ENCODE measurements at regions not wholly inside any gene's neighbourhood (a gene's known extent, or its start where the extent isn't known, plus 50 kb on each side); places are given as distances from the start of the nearest gene placed in this dataset.

DNA sequence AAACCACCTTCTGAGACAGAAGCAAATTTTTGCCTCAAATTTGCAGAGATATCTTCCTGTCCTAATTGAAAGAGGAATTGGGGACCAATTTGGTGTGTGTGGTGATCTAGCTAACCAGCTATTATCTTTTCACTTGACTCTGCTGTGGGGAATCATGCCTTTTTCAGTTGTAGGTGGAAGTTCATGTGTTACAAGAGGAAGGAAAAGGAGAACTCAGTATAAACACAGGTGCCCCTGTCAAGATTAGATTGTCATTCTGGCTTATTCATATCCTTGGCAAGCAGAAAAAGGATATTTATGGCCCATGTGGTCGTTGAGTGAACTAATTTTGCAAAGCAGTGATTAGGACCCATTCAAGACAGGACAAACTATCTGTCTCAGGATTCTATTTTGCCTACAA is 336.8 kb upstream of the SLC30A5 start:
- Histone ChIP-seq H3K27ac (ENCODE audit: low read length) (no peak overlapping the region), H3K36me3 (ENCODE audit: control insufficient read depth, insufficient read depth, low read length) (no peaks in the 10 kb centered on the region), H3K4me1 (ENCODE audit: control insufficient read depth, insufficient read depth, low read length) (no peaks in the 10 kb centered on the region), H3K9me3 (ENCODE audit: control insufficient read depth, insufficient read depth, low read length) (no peaks in the 10 kb centered on the region), H3K4me3 (ENCODE audit: low read length) (no peak overlapping the region), H3K27me3 (ENCODE audit: control insufficient read depth, insufficient read depth, low read length) (no peaks in the 10 kb centered on the region)
- DNase-seq (ENCODE audit: low read depth, low spot score): no peak
- WGBS (ENCODE audit: insufficient coverage, insufficient read length): no CpG with 5 or more reads among the region's 1 CpG

- no peaks in the 10 kb centered on the region for H3K36me3 ChIP-seq (ENCODE audit: control insufficient read depth, insufficient read depth, low read length)
- H3K4me3 ChIP-seq (ENCODE audit: low read length): no peak overlapping the region
- no peak for DNase-seq (ENCODE audit: low read depth, low spot score)
- no peaks in the 10 kb centered on the region for H3K4me1 ChIP-seq (ENCODE audit: control insufficient read depth, insufficient read depth, low read length)
- no peaks in the 10 kb centered on the region for H3K9me3 ChIP-seq (ENCODE audit: control insufficient read depth, insufficient read depth, low read length)
- no peaks in the 10 kb centered on the region for H3K27me3 ChIP-seq (ENCODE audit: control insufficient read depth, insufficient read depth, low read length)
- WGBS (ENCODE audit: insufficient coverage, insufficient read length): no CpG with 5 or more reads among the region's 1 CpG
- H3K27ac ChIP-seq (ENCODE audit: low read length): no peak overlapping the region
Observed at GRCh38 chr5:68757626-68758212, 336.1 kb upstream of the SLC30A5 start.

GRCh38 chr5:68759593-68759992 is 334.2 kb upstream of the SLC30A5 start:
- WGBS (ENCODE audit: insufficient coverage, insufficient read length): 100% methylated on average over 1 of the region's 5 CpGs
- Histone ChIP-seq H3K4me3 (ENCODE audit: low read length) (no peak overlapping the region), H3K27me3 (ENCODE audit: control insufficient read depth, insufficient read depth, low read length) (no peaks in the 10 kb centered on the region), H3K9me3 (ENCODE audit: control insufficient read depth, insufficient read depth, low read length) (no peaks in the 10 kb centered on the region), H3K36me3 (ENCODE audit: control insufficient read depth, insufficient read depth, low read length) (no peaks in the 10 kb centered on the region), H3K4me1 (ENCODE audit: control insufficient read depth, insufficient read depth, low read length) (no peaks in the 10 kb centered on the region), H3K27ac (ENCODE audit: low read length) (no peak overlapping the region)
- no peak for DNase-seq (ENCODE audit: low read depth, low spot score)

DNA sequence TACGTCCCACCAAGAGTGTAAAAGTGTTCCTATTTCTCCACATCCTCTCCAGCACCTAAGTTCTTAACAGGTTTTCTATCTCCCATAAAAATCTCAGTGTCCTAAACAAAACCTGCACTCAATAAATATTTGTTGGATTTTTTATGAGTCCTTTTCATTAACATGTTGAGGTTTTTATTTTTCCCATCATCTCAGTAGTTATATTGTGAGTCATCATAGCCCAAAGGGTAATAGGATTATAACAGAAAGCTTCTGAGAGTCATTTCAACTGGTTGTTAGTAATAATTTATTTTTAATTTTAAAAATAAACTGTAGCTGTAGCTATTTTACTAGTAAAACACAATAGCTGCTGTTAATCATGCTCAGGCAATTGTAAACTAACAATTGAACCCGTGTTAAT is 331.6 kb upstream of the SLC30A5 start:
- Histone ChIP-seq H3K27me3 (ENCODE audit: control insufficient read depth, insufficient read depth, low read length) (no peaks in the 10 kb centered on the region), H3K4me1 (ENCODE audit: control insufficient read depth, insufficient read depth, low read length) (no peaks in the 10 kb centered on the region), H3K27ac (ENCODE audit: low read length) (no peak overlapping the region), H3K36me3 (ENCODE audit: control insufficient read depth, insufficient read depth, low read length) (no peaks in the 10 kb centered on the region), H3K4me3 (ENCODE audit: low read length) (no peak overlapping the region), H3K9me3 (ENCODE audit: control insufficient read depth, insufficient read depth, low read length) (no peaks in the 10 kb centered on the region)
- no CpG with 5 or more reads among the region's 2 CpGs for WGBS (ENCODE audit: insufficient coverage, insufficient read length)
- no peak for DNase-seq (ENCODE audit: low read depth, low spot score)

GRCh38 chr5:68766952-68767464 is 326.8 kb upstream of the SLC30A5 start:
- Histone ChIP-seq H3K27ac (ENCODE audit: low read length) (no peak overlapping the region), H3K36me3 (ENCODE audit: control insufficient read depth, insufficient read depth, low read length) (no peaks in the 10 kb centered on the region), H3K4me1 (ENCODE audit: control insufficient read depth, insufficient read depth, low read length) (no peaks in the 10 kb centered on the region), H3K4me3 (ENCODE audit: low read length) (no peak overlapping the region), H3K9me3 (ENCODE audit: control insufficient read depth, insufficient read depth, low read length) (no peaks in the 10 kb centered on the region), H3K27me3 (ENCODE audit: control insufficient read depth, insufficient read depth, low read length) (no peaks in the 10 kb centered on the region)
- WGBS (ENCODE audit: insufficient coverage, insufficient read length): no CpG with 5 or more reads among the region's 4 CpGs
- no peak for DNase-seq (ENCODE audit: low read depth, low spot score)

DNA sequence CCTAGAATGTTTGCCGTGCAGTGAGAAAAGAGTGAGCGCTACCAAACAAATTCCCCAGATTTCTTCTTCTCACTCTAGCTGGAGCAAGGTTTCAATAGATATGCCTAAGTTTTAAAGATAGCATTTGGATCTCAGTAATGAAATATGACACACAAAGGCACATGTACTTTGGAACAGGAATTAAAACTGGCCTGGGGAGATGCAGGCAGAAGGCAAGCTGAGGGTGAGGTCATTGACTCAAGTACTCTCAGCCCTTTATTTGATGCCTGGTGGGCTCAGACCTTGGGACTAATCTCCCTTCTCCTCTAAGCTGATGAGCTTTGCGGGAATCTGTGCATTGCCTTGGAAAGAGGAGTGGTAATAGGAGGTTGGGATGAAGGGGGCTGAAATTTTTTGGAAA is 323.3 kb upstream of the SLC30A5 start:
- no peak overlapping the region for H3K27ac ChIP-seq (ENCODE audit: low read length)
- no peaks in the 10 kb centered on the region for H3K36me3 ChIP-seq (ENCODE audit: control insufficient read depth, insufficient read depth, low read length)
- no peaks in the 10 kb centered on the region for H3K27me3 ChIP-seq (ENCODE audit: control insufficient read depth, insufficient read depth, low read length)
- no peaks in the 10 kb centered on the region for H3K4me1 ChIP-seq (ENCODE audit: control insufficient read depth, insufficient read depth, low read length)
- DNase-seq (ENCODE audit: low read depth, low spot score): no peak
- no peak overlapping the region for H3K4me3 ChIP-seq (ENCODE audit: low read length)
- WGBS (ENCODE audit: insufficient coverage, insufficient read length): no CpG with 5 or more reads among the region's 3 CpGs
- no peaks in the 10 kb centered on the region for H3K9me3 ChIP-seq (ENCODE audit: control insufficient read depth, insufficient read depth, low read length)

GRCh38 chr5:68771221-68771620 is 322.6 kb upstream of the SLC30A5 start:
- WGBS (ENCODE audit: insufficient coverage, insufficient read length): no CpG with 5 or more reads among the region's 4 CpGs
- Histone ChIP-seq H3K27me3 (ENCODE audit: control insufficient read depth, insufficient read depth, low read length) (no peaks in the 10 kb centered on the region), H3K4me1 (ENCODE audit: control insufficient read depth, insufficient read depth, low read length) (no peaks in the 10 kb centered on the region), H3K4me3 (ENCODE audit: low read length) (no peak overlapping the region), H3K36me3 (ENCODE audit: control insufficient read depth, insufficient read depth, low read length) (no peaks in the 10 kb centered on the region), H3K27ac (ENCODE audit: low read length) (no peak overlapping the region), H3K9me3 (ENCODE audit: control insufficient read depth, insufficient read depth, low read length) (no peaks in the 10 kb centered on the region)
- DNase-seq (ENCODE audit: low read depth, low spot score): no peak

- no peaks in the 10 kb centered on the region for H3K27me3 ChIP-seq (ENCODE audit: control insufficient read depth, insufficient read depth, low read length)
- no peak overlapping the region for H3K4me3 ChIP-seq (ENCODE audit: low read length)
- H3K4me1 ChIP-seq (ENCODE audit: control insufficient read depth, insufficient read depth, low read length): no peaks in the 10 kb centered on the region
- no peaks in the 10 kb centered on the region for H3K9me3 ChIP-seq (ENCODE audit: control insufficient read depth, insufficient read depth, low read length)
- no peaks in the 10 kb centered on the region for H3K36me3 ChIP-seq (ENCODE audit: control insufficient read depth, insufficient read depth, low read length)
- no peak for DNase-seq (ENCODE audit: low read depth, low spot score)
- H3K27ac ChIP-seq (ENCODE audit: low read length): no peak overlapping the region
- no CpG with 5 or more reads among the region's 3 CpGs for WGBS (ENCODE audit: insufficient coverage, insufficient read length)
Observed at GRCh38 chr5:68771732-68772131, 322.1 kb upstream of the SLC30A5 start.

GRCh38 chr5:68776381-68776780 is 317.4 kb upstream of the SLC30A5 start:
- Histone ChIP-seq H3K9me3 (ENCODE audit: control insufficient read depth, insufficient read depth, low read length) (no peaks in the 10 kb centered on the region), H3K36me3 (ENCODE audit: control insufficient read depth, insufficient read depth, low read length) (no peaks in the 10 kb centered on the region), H3K4me1 (ENCODE audit: control insufficient read depth, insufficient read depth, low read length) (no peaks in the 10 kb centered on the region), H3K27me3 (ENCODE audit: control insufficient read depth, insufficient read depth, low read length) (no peaks in the 10 kb centered on the region), H3K27ac (ENCODE audit: low read length) (no peak overlapping the region), H3K4me3 (ENCODE audit: low read length) (no peak overlapping the region)
- no CpG with 5 or more reads among the region's 3 CpGs for WGBS (ENCODE audit: insufficient coverage, insufficient read length)
- DNase-seq (ENCODE audit: low read depth, low spot score): no peak

GRCh38 chr5:68777135-68777534 is 316.7 kb upstream of the SLC30A5 start:
- no peaks in the 10 kb centered on the region for H3K9me3 ChIP-seq (ENCODE audit: control insufficient read depth, insufficient read depth, low read length)

DNA sequence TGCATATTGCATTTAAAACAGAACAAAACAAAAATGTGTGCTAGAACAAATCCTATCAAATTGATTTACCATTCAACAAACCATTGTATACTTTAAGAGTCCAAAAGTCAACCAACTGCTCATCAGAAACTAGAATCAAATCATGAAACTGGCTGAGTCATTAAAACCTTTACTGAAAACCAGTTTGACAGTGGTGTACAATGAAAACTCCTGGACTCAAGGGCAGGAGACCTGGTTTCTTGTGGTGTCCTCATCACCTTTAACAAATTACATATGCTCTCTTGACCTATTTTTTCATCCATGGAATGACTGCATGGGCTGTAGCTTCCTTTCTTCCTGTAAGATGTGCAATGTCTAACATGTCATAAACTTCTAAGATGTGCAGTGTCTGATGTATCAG is 315.3 kb upstream of the SLC30A5 start:
- no peak for DNase-seq (ENCODE audit: low read depth, low spot score)
- Histone ChIP-seq H3K4me1 (ENCODE audit: control insufficient read depth, insufficient read depth, low read length) (no peaks in the 10 kb centered on the region), H3K27me3 (ENCODE audit: control insufficient read depth, insufficient read depth, low read length) (no peaks in the 10 kb centered on the region), H3K4me3 (ENCODE audit: low read length) (no peak overlapping the region), H3K36me3 (ENCODE audit: control insufficient read depth, insufficient read depth, low read length) (no peaks in the 10 kb centered on the region), H3K9me3 (ENCODE audit: control insufficient read depth, insufficient read depth, low read length) (no peaks in the 10 kb centered on the region), H3K27ac (ENCODE audit: low read length) (no peak overlapping the region)

More at GRCh38 chr5:68777135-68777534, 316.7 kb upstream of the SLC30A5 start:
- Histone ChIP-seq H3K36me3 (ENCODE audit: control insufficient read depth, insufficient read depth, low read length) (no peaks in the 10 kb centered on the region), H3K4me3 (ENCODE audit: low read length) (no peak overlapping the region), H3K4me1 (ENCODE audit: control insufficient read depth, insufficient read depth, low read length) (no peaks in the 10 kb centered on the region), H3K27ac (ENCODE audit: low read length) (no peak overlapping the region), H3K27me3 (ENCODE audit: control insufficient read depth, insufficient read depth, low read length) (no peaks in the 10 kb centered on the region)
- WGBS (ENCODE audit: insufficient coverage, insufficient read length): no CpG with 5 or more reads among the region's 2 CpGs
- no peak for DNase-seq (ENCODE audit: low read depth, low spot score)

All from iPS DF 6.9 (cell line).